HL-60 (cell line): ENCODE measurements at regions not wholly inside any gene's neighbourhood (a gene's known extent, or its start where the extent isn't known, plus 50 kb on each side); places are given as distances from the start of the nearest gene placed in this dataset.

ENCODE experiments used
- POLR2AphosphoS5 ChIP-seq: IDR thresholded peaks from 2 replicates; pipeline ENCODE4 v1.6.1; 2012; ENCODE audit warnings: low read depth
- TF ChIP-seq, protein P1 (sequence below): IDR thresholded peaks from one replicate; pipeline ENCODE4 v1.5.1; 2011; ENCODE audit warnings: low read length, control low read depth, inconsistent platforms; ENCODE audit not compliant: insufficient read depth

DNA sequence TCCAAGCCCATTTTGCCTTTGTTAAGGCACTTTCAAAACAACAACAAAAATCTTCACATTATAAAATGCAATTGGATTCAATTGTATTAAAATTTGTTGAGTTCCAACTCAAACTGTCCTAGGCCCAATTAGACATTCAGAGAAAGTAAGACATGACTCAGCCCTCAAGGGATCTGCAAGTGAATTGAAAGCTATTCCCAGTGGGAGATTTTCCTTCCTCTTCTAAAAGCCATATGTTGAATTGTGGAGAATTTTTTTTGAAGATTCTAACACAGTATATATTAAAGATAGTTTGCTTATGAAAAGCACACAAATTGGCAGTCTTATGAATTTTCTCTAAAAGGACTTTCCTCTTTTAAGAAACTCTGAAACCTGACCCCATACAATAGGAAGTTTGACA, 268.0 kb upstream of the PARD3B start:
- TF ChIP-seq, protein P1, sequence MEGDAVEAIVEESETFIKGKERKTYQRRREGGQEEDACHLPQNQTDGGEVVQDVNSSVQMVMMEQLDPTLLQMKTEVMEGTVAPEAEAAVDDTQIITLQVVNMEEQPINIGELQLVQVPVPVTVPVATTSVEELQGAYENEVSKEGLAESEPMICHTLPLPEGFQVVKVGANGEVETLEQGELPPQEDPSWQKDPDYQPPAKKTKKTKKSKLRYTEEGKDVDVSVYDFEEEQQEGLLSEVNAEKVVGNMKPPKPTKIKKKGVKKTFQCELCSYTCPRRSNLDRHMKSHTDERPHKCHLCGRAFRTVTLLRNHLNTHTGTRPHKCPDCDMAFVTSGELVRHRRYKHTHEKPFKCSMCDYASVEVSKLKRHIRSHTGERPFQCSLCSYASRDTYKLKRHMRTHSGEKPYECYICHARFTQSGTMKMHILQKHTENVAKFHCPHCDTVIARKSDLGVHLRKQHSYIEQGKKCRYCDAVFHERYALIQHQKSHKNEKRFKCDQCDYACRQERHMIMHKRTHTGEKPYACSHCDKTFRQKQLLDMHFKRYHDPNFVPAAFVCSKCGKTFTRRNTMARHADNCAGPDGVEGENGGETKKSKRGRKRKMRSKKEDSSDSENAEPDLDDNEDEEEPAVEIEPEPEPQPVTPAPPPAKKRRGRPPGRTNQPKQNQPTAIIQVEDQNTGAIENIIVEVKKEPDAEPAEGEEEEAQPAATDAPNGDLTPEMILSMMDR = no peak
- no peak for TF ChIP-seq POLR2AphosphoS5
